GM12891 (cell line): ENCODE measurements at regions not wholly inside any gene's neighbourhood (a gene's known extent, or its start where the extent isn't known, plus 50 kb on each side); places are given as distances from the start of the nearest gene placed in this dataset.
"Not testable (repeated sequence)": the region's sequence is repeated elsewhere in the genome, so short reads cannot be mapped to it uniquely, and the experiment has no call there.

Experiments used
- POLR2A ChIP-seq: IDR thresholded peaks from 2 replicates; pipeline ENCODE4 v1.6.1; 2011; ENCODE audit warnings: low read depth, low read length, control low read depth
- POLR2AphosphoS5 ChIP-seq: IDR thresholded peaks from 2 replicates; pipeline ENCODE4 v1.6.1; 2011; ENCODE audit warnings: low read depth, low read length, control low read depth
- SPI1 ChIP-seq: IDR thresholded peaks from 2 replicates; pipeline ENCODE4 v1.6.1; 2011; ENCODE audit warnings: low read depth, low read length, control low read depth

GRCh38 chrY:7320171-7320570 is 408.6 kb upstream of the AMELY start:
- TF ChIP-seq POLR2AphosphoS5, POLR2A, SPI1: not testable (repeated sequence)
